Ascending aorta (tissue), 2 donors: ENCODE measurements at regions not wholly inside any gene's neighbourhood (a gene's known extent, or its start where the extent isn't known, plus 50 kb on each side); places are given as distances from the start of the nearest gene placed in this dataset.
A peak's percentile ranks its signal among the peaks of the same experiment; 100 is the strongest.
"Not testable (repeated sequence)": the region's sequence is repeated elsewhere in the genome, so short reads cannot be mapped to it uniquely, and the experiment has no call there.

Experiments used
- DNase-seq, 2 donors: peaks; one replicate each; pipeline ENCODE4 v3.0.0-alpha.2; 2019; ENCODE audit warnings: low spot score in 2 of 2
- H3K27ac ChIP-seq, 2 donors: fragments of 200-600 bp; sonication (generic); one replicate each; pipeline ENCODE4 v1.5.1; 2016 to 2017; ENCODE audit warnings: mild to moderate bottlenecking in 1 of 2
- H3K27me3 ChIP-seq: fragments of 200-600 bp; sonication (generic); one replicate; pipeline ENCODE4 v1.5.1; 2017
- H3K36me3 ChIP-seq, 2 donors: fragments of 200-600 bp; sonication (generic); one replicate each; pipeline ENCODE4 v1.5.1; 2016
- H3K4me1 ChIP-seq, 2 donors: fragments of 200-600 bp; sonication (generic); one replicate each; pipeline ENCODE4 v1.5.1; 2016 to 2017; ENCODE audit warnings: mild to moderate bottlenecking in 1 of 2
- H3K4me3 ChIP-seq, 2 donors: fragments of 200-600 bp; sonication (generic); one replicate each; pipeline ENCODE4 v1.5.1; 2016 to 2017; ENCODE audit warnings: mild to moderate bottlenecking in 1 of 2
- H3K9me3 ChIP-seq, 2 donors: fragments of 200-600 bp; sonication (generic); one replicate each; pipeline ENCODE4 v1.5.1; 2016
- CTCF ChIP-seq, 3 experiments: fragments of 200-600 bp in 2 of 3; fragments of 450-650 bp in 1 of 3; sonication (generic) in 2 of 3; IDR thresholded peaks; one replicate each; pipeline ENCODE4 v1.5.1; 2016 to 2019; ENCODE audit warnings: antibody characterized with exemption in 3 of 3, mild to moderate bottlenecking in 1 of 3, moderate library complexity in 1 of 3
- intact Hi-C: fragments of 100-400 bp; cut with DNase I; formaldehyde crosslinking; loops from one replicate; pipeline ENCODE4 v1.15.1; 2023

GRCh38 chr4:67328393-67328792, 216.9 kb downstream of the CENPC start:
- intact Hi-C loops: no loop called here
- H3K27ac ChIP-seq: no peak overlapping the region
- no peaks in the 10 kb centered on the region for H3K27me3 ChIP-seq
- no peaks in the 10 kb centered on the region for H3K4me1 ChIP-seq
- no peak overlapping the region for H3K4me3 ChIP-seq
- DNase-seq: no peak
- no peaks in the 10 kb centered on the region for H3K9me3 ChIP-seq
- H3K36me3 ChIP-seq: no peaks in the 10 kb centered on the region
- no peak for TF ChIP-seq CTCF (IDR thresholded peaks at IDR 0.05)

- H3K36me3 ChIP-seq: no peaks in the 10 kb centered on the region
- intact Hi-C loops: no loop called here
- no peaks in the 10 kb centered on the region for H3K4me1 ChIP-seq
- H3K9me3 ChIP-seq: no peaks in the 10 kb centered on the region
- no peak for DNase-seq
- no peaks in the 10 kb centered on the region for H3K27me3 ChIP-seq
- H3K4me3 ChIP-seq: no peak overlapping the region
- H3K27ac ChIP-seq: no peak overlapping the region
- no peak for TF ChIP-seq CTCF (IDR thresholded peaks at IDR 0.05)
Measured at GRCh38 chr4:67328018-67328278, 217.4 kb downstream of the CENPC start.

GRCh38 chr4:67327245-67328017, 217.9 kb downstream of the CENPC start:
- H3K9me3 ChIP-seq: no peaks in the 10 kb centered on the region
- no peaks in the 10 kb centered on the region for H3K27me3 ChIP-seq
- no peak overlapping the region for H3K27ac ChIP-seq
- no peak for DNase-seq
- TF ChIP-seq CTCF (IDR thresholded peaks at IDR 0.05): peak in 2 of 3 experiments; percentile 74 to 78
- intact Hi-C loops: no loop called here
- no peak overlapping the region for H3K4me3 ChIP-seq
- H3K36me3 ChIP-seq: no peaks in the 10 kb centered on the region
- H3K4me1 ChIP-seq: no peaks in the 10 kb centered on the region

- Histone ChIP-seq H3K27ac (no peak overlapping the region), H3K36me3 (no peaks in the 10 kb centered on the region), H3K4me1 (no peaks in the 10 kb centered on the region), H3K27me3 (no peaks in the 10 kb centered on the region), H3K9me3 (no peaks in the 10 kb centered on the region), H3K4me3 (no peak overlapping the region)
- TF ChIP-seq CTCF (IDR thresholded peaks at IDR 0.05): no peak
- intact Hi-C loops: no loop called here
- DNase-seq: no peak
Measured at GRCh38 chr4:67325791-67326190, 219.5 kb downstream of the CENPC start.

- Histone ChIP-seq H3K4me3 (no peak overlapping the region), H3K27me3 (no peaks in the 10 kb centered on the region), H3K27ac (no peak overlapping the region), H3K36me3 (no peaks in the 10 kb centered on the region), H3K4me1 (no peaks in the 10 kb centered on the region), H3K9me3 (no peaks in the 10 kb centered on the region)
- intact Hi-C loops: no loop called here
- no peak for TF ChIP-seq CTCF (IDR thresholded peaks at IDR 0.05)
- DNase-seq: no peak
Measured at GRCh38 chr4:67320645-67321044, 224.7 kb downstream of the CENPC start.

GRCh38 chr4:67319607-67320006, 225.7 kb downstream of the CENPC start:
- H3K27ac ChIP-seq, H3K36me3 ChIP-seq, DNase-seq, H3K9me3 ChIP-seq, H3K4me1 ChIP-seq, H3K4me3 ChIP-seq, H3K27me3 ChIP-seq, intact Hi-C loops: not testable (repeated sequence)

- DNase-seq, H3K4me1 ChIP-seq, H3K9me3 ChIP-seq, H3K27me3 ChIP-seq, H3K27ac ChIP-seq, intact Hi-C loops, H3K4me3 ChIP-seq, H3K36me3 ChIP-seq: not testable (repeated sequence)
Measured at GRCh38 chr4:67300497-67301185, 244.7 kb downstream of the CENPC start.
